PC-3 (cell line): ENCODE measurements at regions not wholly inside any gene's neighbourhood (a gene's known extent, or its start where the extent isn't known, plus 50 kb on each side); places are given as distances from the start of the nearest gene placed in this dataset.

Experiments
- ATAC-seq: fragments of 200-7000 bp; cut with Tn5 transposase; 2 replicates; pipeline ENCODE4 v1.9.1; 2020; ENCODE audit warnings: mild to moderate bottlenecking, moderate library complexity
- BruUV-seq: library from RNA; stranded (reverse); fragments of 400-500 nt; replicated peaks from 2 replicates; lab custom pipeline; 2021; lab: Mats Ljungman, UMichigan
- CTCF ChIA-PET: fragments of 300-600 bp; sonication (Branson Sonifier 250); formaldehyde crosslinking; loops from one replicate; lab custom pipeline; 2022; ENCODE audit warnings: antibody characterized with exemption; lab: Charles Lee
- POLR2A ChIA-PET: fragments of 300-600 bp; sonication (Branson Sonifier 250); formaldehyde crosslinking; loops from one replicate; lab custom pipeline; 2022; ENCODE audit warnings: antibody characterized with exemption; ENCODE audit not compliant: unreplicated experiment; lab: Charles Lee
- DNase-seq: peaks from one replicate; pipeline ENCODE4 v3.0.0-alpha.2; 2015
- H2AFZ ChIP-seq: fragments of 300-600 bp; sonication (generic); 2 replicates; pipeline ENCODE4 v1.6.0; 2016; ENCODE audit warnings: antibody characterized with exemption, low read length
- H3F3A ChIP-seq: fragments of 300-600 bp; sonication (generic); one replicate; pipeline ENCODE4 v1.6.0; 2017; ENCODE audit warnings: antibody characterized with exemption, low read length, control low read depth, mild to moderate bottlenecking; ENCODE audit not compliant: unreplicated experiment
- H3K27ac ChIP-seq: fragments of 300-600 bp; sonication (generic); 2 replicates; pipeline ENCODE4 v1.5.1; 2016; ENCODE audit warnings: mild to moderate bottlenecking, low read length
- H3K27me3 ChIP-seq: fragments of 300-600 bp; sonication (generic); 2 replicates; pipeline ENCODE4 v1.6.1; 2016; ENCODE audit warnings: low read length, mixed read lengths
- H3K36me3 ChIP-seq: fragments of 300-600 bp; sonication (generic); 2 replicates; pipeline ENCODE4 v1.6.1; 2016; ENCODE audit warnings: low read depth, mixed run types, low read length, mixed read lengths
- H3K4me1 ChIP-seq: fragments of 300-600 bp; sonication (generic); 2 replicates; pipeline ENCODE4 v1.5.1; 2016; ENCODE audit warnings: low read length; ENCODE audit not compliant: insufficient read depth
- H3K4me2 ChIP-seq: fragments of 300-600 bp; sonication (generic); 2 replicates; pipeline ENCODE4 v1.6.0; 2016; ENCODE audit warnings: low read length
- H3K4me3 ChIP-seq: fragments of 300-600 bp; sonication (generic); 2 replicates; pipeline ENCODE4 v1.5.1; 2016; ENCODE audit warnings: mild to moderate bottlenecking, low read length, mixed read lengths
- H3K79me2 ChIP-seq: fragments of 300-600 bp; sonication (generic); 2 replicates; pipeline ENCODE4 v1.6.1; 2017; ENCODE audit warnings: low read length, mixed read lengths
- H3K9ac ChIP-seq: fragments of 300-600 bp; sonication (generic); 2 replicates; pipeline ENCODE4 v1.6.0; 2016; ENCODE audit warnings: mild to moderate bottlenecking, low read length
- H3K9me2 ChIP-seq: fragments of 300-600 bp; sonication (generic); replicated peaks from 2 replicates; pipeline ENCODE4 v1.6.1; 2016; ENCODE audit warnings: mixed run types, low read length, mixed read lengths
- H3K9me3 ChIP-seq: fragments of 300-600 bp; sonication (generic); 2 replicates; pipeline ENCODE4 v1.6.1; 2016; ENCODE audit warnings: low read length, mixed read lengths
- H4K20me1 ChIP-seq: fragments of 300-600 bp; sonication (generic); 2 replicates; pipeline ENCODE4 v1.6.1; 2016; ENCODE audit warnings: low read length, mixed read lengths
- EZH2 ChIP-seq: fragments of 300-600 bp; sonication (generic); IDR thresholded peaks from one replicate; pipeline ENCODE4 v1.6.1; 2017; ENCODE audit warnings: antibody characterized with exemption, mild to moderate bottlenecking, low read length; ENCODE audit not compliant: unreplicated experiment
- EZH2phosphoT487 ChIP-seq: fragments of 300-600 bp; sonication (generic); IDR thresholded peaks from 2 replicates; pipeline ENCODE4 v1.6.1; 2018; ENCODE audit warnings: mild to moderate bottlenecking, antibody characterized with exemption, low read length, borderline replicate concordance
- intact Hi-C: fragments of 100-400 bp; cut with micrococcal nuclease; formaldehyde crosslinking; loops from 2 replicates; pipeline ENCODE4 v1.9.0; 2023
- TF ChIP-seq, protein P1 (sequence below): fragments of 300-600 bp; sonication (generic); conservative IDR thresholded peaks from 2 replicates; pipeline ENCODE4 v1.5.1; 2017; ENCODE audit warnings: antibody characterized with exemption, low read depth, mild to moderate bottlenecking, low read length

DNA sequence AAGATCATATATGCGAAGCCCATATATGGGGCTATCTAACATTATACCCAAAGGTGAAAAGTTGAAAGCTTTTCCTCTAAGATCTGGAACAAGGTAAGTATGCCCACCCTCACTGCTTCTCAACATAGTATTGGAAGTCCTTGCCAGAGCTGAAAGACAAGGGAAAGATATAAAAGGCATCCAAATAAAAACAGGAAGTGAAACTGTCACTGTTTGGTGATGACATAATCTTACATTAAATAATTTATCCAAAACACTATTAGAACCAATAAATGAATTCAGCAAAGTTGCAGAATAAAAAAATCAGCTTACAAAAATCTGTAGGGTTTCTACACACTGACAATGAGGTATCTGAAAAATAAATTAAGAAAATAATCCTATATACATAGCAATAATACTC is 205.8 kb downstream of the INSIG2 start:
- Histone ChIP-seq H4K20me1 (no peaks in the 10 kb centered on the region), H3K4me3 (no peak overlapping the region), H3K36me3 (no peaks in the 10 kb centered on the region), H3K27me3 (no peaks in the 10 kb centered on the region), H3F3A (no peaks in the 10 kb centered on the region), H3K27ac (no peak overlapping the region), H2AFZ (no peak overlapping the region), H3K79me2 (no peaks in the 10 kb centered on the region), H3K4me1 (no peaks in the 10 kb centered on the region), H3K4me2 (no peak overlapping the region), H3K9me2 (no peaks in the 10 kb centered on the region), H3K9me3 (no peaks in the 10 kb centered on the region), H3K9ac (no peak overlapping the region)
- no peak for ATAC-seq
- ChIA-PET POLR2A (no interaction called here), CTCF (no interaction called here)
- no peak for DNase-seq
- TF ChIP-seq EZH2 (no peak), EZH2phosphoT487 (no peak)
- TF ChIP-seq, protein P1, sequence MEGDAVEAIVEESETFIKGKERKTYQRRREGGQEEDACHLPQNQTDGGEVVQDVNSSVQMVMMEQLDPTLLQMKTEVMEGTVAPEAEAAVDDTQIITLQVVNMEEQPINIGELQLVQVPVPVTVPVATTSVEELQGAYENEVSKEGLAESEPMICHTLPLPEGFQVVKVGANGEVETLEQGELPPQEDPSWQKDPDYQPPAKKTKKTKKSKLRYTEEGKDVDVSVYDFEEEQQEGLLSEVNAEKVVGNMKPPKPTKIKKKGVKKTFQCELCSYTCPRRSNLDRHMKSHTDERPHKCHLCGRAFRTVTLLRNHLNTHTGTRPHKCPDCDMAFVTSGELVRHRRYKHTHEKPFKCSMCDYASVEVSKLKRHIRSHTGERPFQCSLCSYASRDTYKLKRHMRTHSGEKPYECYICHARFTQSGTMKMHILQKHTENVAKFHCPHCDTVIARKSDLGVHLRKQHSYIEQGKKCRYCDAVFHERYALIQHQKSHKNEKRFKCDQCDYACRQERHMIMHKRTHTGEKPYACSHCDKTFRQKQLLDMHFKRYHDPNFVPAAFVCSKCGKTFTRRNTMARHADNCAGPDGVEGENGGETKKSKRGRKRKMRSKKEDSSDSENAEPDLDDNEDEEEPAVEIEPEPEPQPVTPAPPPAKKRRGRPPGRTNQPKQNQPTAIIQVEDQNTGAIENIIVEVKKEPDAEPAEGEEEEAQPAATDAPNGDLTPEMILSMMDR, result no peak
- intact Hi-C loops, result no loop called here
- BruUV-seq, result no TSS peak

DNA sequence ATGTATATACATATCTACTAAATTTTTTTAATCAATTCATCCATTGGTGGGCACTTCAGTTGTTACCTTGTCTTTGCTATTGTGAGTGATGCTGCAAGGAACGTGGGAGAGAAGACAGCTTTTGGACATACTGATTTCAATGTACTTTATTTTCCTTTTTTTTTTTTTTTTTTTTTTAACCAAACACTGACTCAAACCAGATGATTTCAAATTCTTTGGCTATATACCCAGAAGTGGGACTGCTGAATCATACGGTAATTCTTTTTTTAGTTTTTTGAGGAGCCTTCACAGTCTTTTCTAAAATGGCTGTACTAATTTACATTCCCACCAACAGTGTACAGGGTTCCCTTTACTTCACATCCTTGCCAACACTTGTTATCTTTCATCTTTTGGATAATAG is 204.7 kb downstream of the INSIG2 start:
- H3K9me3 ChIP-seq, result no peaks in the 10 kb centered on the region
- no TSS peak for BruUV-seq
- peak; percentile 10 for DNase-seq
- ChIA-PET POLR2A (no interaction called here), CTCF (no interaction called here)
- no peaks in the 10 kb centered on the region for H3K27me3 ChIP-seq
- no peaks in the 10 kb centered on the region for H3K36me3 ChIP-seq
- H4K20me1 ChIP-seq, result no peaks in the 10 kb centered on the region
- H3K4me2 ChIP-seq, result no peak overlapping the region
- no peaks in the 10 kb centered on the region for H3K4me1 ChIP-seq
- H3K27ac ChIP-seq, result no peak overlapping the region
- H3F3A ChIP-seq, result no peaks in the 10 kb centered on the region
- H3K4me3 ChIP-seq, result no peak overlapping the region
- intact Hi-C loops, result no loop called here
- no peak overlapping the region for H3K9ac ChIP-seq
- no peaks in the 10 kb centered on the region for H3K79me2 ChIP-seq
- ATAC-seq, result peak; percentile 35
- TF ChIP-seq EZH2phosphoT487 (no peak), EZH2 (no peak)
- TF ChIP-seq, protein P1, result no peak
- H2AFZ ChIP-seq, result no peak overlapping the region
- H3K9me2 ChIP-seq, result no peaks in the 10 kb centered on the region

GRCh38 chr2:118291251-118291880 is 203.1 kb downstream of the INSIG2 start:
- Histone ChIP-seq H3K36me3 (no peaks in the 10 kb centered on the region), H3K9me3 (no peaks in the 10 kb centered on the region), H3K27me3 (no peaks in the 10 kb centered on the region), H3K79me2 (no peaks in the 10 kb centered on the region), H3K4me1 (no peaks in the 10 kb centered on the region), H3K4me2 (no peak overlapping the region), H3K9ac (no peak overlapping the region), H3K27ac (no peak overlapping the region), H3K9me2 (no peaks in the 10 kb centered on the region), H4K20me1 (no peaks in the 10 kb centered on the region), H2AFZ (no peak overlapping the region), H3K4me3 (no peak overlapping the region), H3F3A (no peaks in the 10 kb centered on the region)
- ATAC-seq (no peak; the same call in 1 of the 2 replicates), DNase-seq (peak; percentile 35)
- ChIA-PET POLR2A (no interaction called here), CTCF (interaction anchor here (0.6 kb wide), 1 partner anchor 8 kb away, joined by 10 read pairs; no protein-coding TSS in a partner anchor)
- TF ChIP-seq, protein P1, result peak; percentile 33; the same call in 1 of the 2 replicates
- no peak for TF ChIP-seq EZH2phosphoT487
- TF ChIP-seq EZH2, result no peak
- intact Hi-C loops, result no loop called here
- BruUV-seq, result no TSS peak
